HCT116 (cell line): ENCODE measurements at regions not wholly inside any gene's neighbourhood (a gene's known extent, or its start where the extent isn't known, plus 50 kb on each side); places are given as distances from the start of the nearest gene placed in this dataset.

Experiments used
- ATAC-seq: fragments of 200-7000 bp; cut with Tn5 transposase; 2 replicates; pipeline ENCODE4 v1.9.1; 2020; ENCODE audit warnings: mild to moderate bottlenecking, moderate library complexity
- BruUV-seq: library from RNA; stranded (reverse); fragments of 400-500 nt; replicated peaks from 2 replicates; lab custom pipeline; 2021; lab: Mats Ljungman, UMichigan
- CTCF ChIA-PET: fragments of 300-600 bp; sonication (Branson Sonifier 250); formaldehyde crosslinking; loops from one replicate; lab custom pipeline; 2021; ENCODE audit warnings: antibody characterized with exemption; lab: Charles Lee
- POLR2A ChIA-PET: fragments of 300-600, 350-600 bp; sonication (Branson Sonifier 250); formaldehyde crosslinking; loops from one replicate; lab custom pipeline; 2021; ENCODE audit warnings: antibody characterized with exemption; lab: Charles Lee
- RAD21 ChIA-PET, 2 experiments: fragments of 300-600 bp; sonication (Branson Sonifier 250); formaldehyde crosslinking; loops; one replicate each; lab custom pipeline; 2023; ENCODE audit warnings: low total read pairs in 2 of 2; ENCODE audit not compliant: uncharacterized antibody in 2 of 2, unreplicated experiment in 2 of 2, low non-redundant PET in 1 of 2; lab: Charles Lee
- DNase-seq: peaks from one replicate; pipeline ENCODE4 v3.0.0-alpha.2; 2010; ENCODE audit warnings: low read depth, low spot score
- H2AFZ ChIP-seq: fragments of 200-600 bp; shearing (Covaris generic), sonication (generic); 2 replicates; pipeline ENCODE4 v1.6.1; 2017; ENCODE audit warnings: low read depth, mixed run types, mixed read lengths, antibody characterized with exemption, low read length; ENCODE audit not compliant: poor library complexity, severe bottlenecking
- H3K27ac ChIP-seq: 2 replicates; pipeline ENCODE4 v1.5.1; 2012; ENCODE audit warnings: low read depth, low read length
- H3K27me3 ChIP-seq: fragments of 200-600 bp; sonication (generic); 2 replicates; pipeline ENCODE4 v1.6.1; 2016; ENCODE audit warnings: mixed run types, low read length, mixed read lengths; ENCODE audit not compliant: insufficient read depth
- H3K36me3 ChIP-seq, 2 experiments: fragments of 200-500 bp in 1 of 2; fragments of 200-600 bp in 1 of 2; sonication (Bioruptor generic) in 1 of 2; sonication (generic) in 1 of 2; 2 replicates each; pipeline versions ENCODE4 v1.5.1 to v1.6.1; 2014 to 2016; ENCODE audit warnings: low read length in 2 of 2, inconsistent platforms in 1 of 2, mixed read lengths in 1 of 2, mixed run types in 1 of 2; ENCODE audit not compliant: insufficient read depth in 2 of 2, control insufficient read depth in 1 of 2
- H3K4me1 ChIP-seq, 2 experiments: fragments of 200-600 bp in 1 of 2; sonication (generic) in 1 of 2; 2 replicates each; pipeline versions ENCODE4 v1.5.1 to v1.6.1; 2012 to 2017; ENCODE audit warnings: low read length in 2 of 2, inconsistent platforms in 1 of 2, mild to moderate bottlenecking in 1 of 2, mixed read lengths in 1 of 2, mixed run types in 1 of 2, moderate library complexity in 1 of 2; ENCODE audit not compliant: insufficient read depth in 2 of 2, control insufficient read depth in 1 of 2
- H3K4me2 ChIP-seq: fragments of 200-600 bp; sonication (generic); 2 replicates; pipeline ENCODE4 v1.6.1; 2017; ENCODE audit warnings: mixed run types, low read length, mixed read lengths
- H3K4me3 ChIP-seq, 2 experiments: fragments of 200-600 bp in 1 of 2; sonication (generic) in 1 of 2; replicated peaks in 1 of 2; 2 replicates each; pipeline ENCODE4 v1.5.1; 2011 to 2016; ENCODE audit warnings: low read length in 2 of 2, control low read depth in 1 of 2, low read depth in 1 of 2, mild to moderate bottlenecking in 1 of 2, mixed read lengths in 1 of 2, mixed run types in 1 of 2
- H3K79me2 ChIP-seq: fragments of 200-600 bp; sonication (generic); 2 replicates; pipeline ENCODE4 v1.6.1; 2017; ENCODE audit warnings: mild to moderate bottlenecking, mixed run types, low read length, moderate library complexity, mixed read lengths; ENCODE audit not compliant: insufficient read depth
- H3K9ac ChIP-seq: fragments of 200-600 bp; sonication (generic); 2 replicates; pipeline ENCODE4 v1.6.1; 2016; ENCODE audit warnings: low read length, mixed read lengths
- H3K9me2 ChIP-seq: fragments of 200-600 bp; sonication (generic), shearing (Covaris generic); 2 replicates; pipeline ENCODE4 v1.6.1; 2017; ENCODE audit warnings: mixed run types, mild to moderate bottlenecking, moderate library complexity; ENCODE audit not compliant: insufficient read depth
- H3K9me3 ChIP-seq, 2 experiments: fragments of 200-500 bp in 1 of 2; fragments of 200-600 bp in 1 of 2; sonication (Bioruptor generic) in 1 of 2; sonication (generic) in 1 of 2; 2 replicates each; pipeline ENCODE4 v1.6.1; 2014 to 2017; ENCODE audit warnings: low read length in 2 of 2, mixed read lengths in 2 of 2, inconsistent platforms in 1 of 2, low read depth in 1 of 2, mild to moderate bottlenecking in 1 of 2, mixed run types in 1 of 2, moderate library complexity in 1 of 2; ENCODE audit not compliant: control insufficient read depth in 1 of 2, insufficient read depth in 1 of 2
- H4K20me1 ChIP-seq: fragments of 200-600 bp; sonication (generic), shearing (Covaris generic); 2 replicates; pipeline ENCODE4 v1.6.1; 2017; ENCODE audit warnings: mixed run types, mild to moderate bottlenecking, moderate library complexity; ENCODE audit not compliant: insufficient read depth
- CBX3 ChIP-seq: IDR thresholded peaks from 2 replicates; pipeline ENCODE4 v1.6.1; 2012; ENCODE audit warnings: low read depth
- CEBPB ChIP-seq: IDR thresholded peaks from 2 replicates; pipeline ENCODE4 v1.6.1; 2012; ENCODE audit warnings: low read depth
- EGR1 ChIP-seq: IDR thresholded peaks from 2 replicates; pipeline ENCODE4 v1.6.1; 2012; ENCODE audit warnings: low read depth
- EZH2phosphoT487 ChIP-seq: fragments of 200-600 bp; IDR thresholded peaks from 2 replicates; pipeline ENCODE4 v1.6.1; 2018; ENCODE audit warnings: antibody characterized with exemption, borderline replicate concordance
- JUND ChIP-seq: IDR thresholded peaks from 2 replicates; pipeline ENCODE4 v1.6.1; 2012
- POLR2A ChIP-seq: IDR thresholded peaks from 2 replicates; pipeline ENCODE4 v1.7.0; 2011; ENCODE audit warnings: borderline replicate concordance; ENCODE audit not compliant: insufficient read depth, insufficient read length; ENCODE audit errors: extremely low read depth
- POLR2AphosphoS5 ChIP-seq: IDR thresholded peaks from 2 replicates; pipeline ENCODE4 v1.6.1; 2011; ENCODE audit warnings: mild to moderate bottlenecking, low read depth, low read length, moderate library complexity
- RAD21 ChIP-seq: IDR thresholded peaks from 2 replicates; pipeline ENCODE4 v1.6.1; 2012; ENCODE audit warnings: low read depth, mild to moderate bottlenecking
- SIN3A ChIP-seq: IDR thresholded peaks from 2 replicates; pipeline ENCODE4 v1.6.1; 2012; ENCODE audit warnings: low read depth
- SP1 ChIP-seq: IDR thresholded peaks from 2 replicates; pipeline ENCODE4 v1.6.1; 2012; ENCODE audit warnings: low read depth
- SRF ChIP-seq: IDR thresholded peaks from 2 replicates; pipeline ENCODE4 v1.6.1; 2012; ENCODE audit warnings: low read depth
- ZNF274 ChIP-seq: fragments of 200-500 bp; sonication (Bioruptor generic); IDR thresholded peaks from 2 replicates; pipeline ENCODE4 v1.6.1; 2014; ENCODE audit warnings: mild to moderate bottlenecking, low read depth, low read length, inconsistent platforms
- intact Hi-C: fragments of 100-400 bp; cut with micrococcal nuclease; formaldehyde crosslinking; loops from 2 replicates; pipeline ENCODE4 v1.10.0; 2022
- TF ChIP-seq, protein P1 (sequence below): IDR thresholded peaks from 2 replicates; pipeline ENCODE4 v1.6.1; 2012; ENCODE audit warnings: low read depth

DNA sequence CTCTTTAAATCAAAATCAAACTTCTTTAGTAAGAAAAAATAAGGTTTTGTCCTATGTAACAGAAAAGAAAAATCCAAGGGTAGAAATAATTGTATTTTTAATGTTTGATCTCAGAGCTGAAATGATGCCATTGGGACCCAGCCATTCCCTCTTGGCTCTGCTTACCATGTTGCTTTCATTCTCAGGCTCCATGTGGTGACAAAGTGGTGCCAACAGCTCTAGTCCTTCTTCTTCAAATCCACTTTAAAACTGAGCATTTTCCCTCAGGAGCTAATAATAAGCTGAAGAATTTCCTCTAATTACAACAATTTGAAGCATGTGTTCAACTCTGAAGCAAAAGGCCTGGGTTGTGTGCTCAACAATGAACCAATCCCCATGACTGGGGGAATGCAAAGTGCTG, 327.9 kb downstream of the EN1 start:
- CTCF ChIA-PET = no interaction called here
- Histone ChIP-seq H3K4me2 (no peak overlapping the region), H4K20me1 (no peaks in the 10 kb centered on the region), H3K36me3 (no peaks in the 10 kb centered on the region), H3K79me2 (no peaks in the 10 kb centered on the region), H3K27me3 (no peaks in the 10 kb centered on the region), H3K4me1 (no peaks in the 10 kb centered on the region), H3K9me2 (no peaks in the 10 kb centered on the region), H3K4me3 (no peak overlapping the region), H2AFZ (no peak overlapping the region), H3K27ac (no peak overlapping the region), H3K9me3 (peaks cover 0 to 10% of the 10 kb centered on the region in 2 experiments; a peak in 1 of 4 replicates), H3K9ac (no peak overlapping the region)
- POLR2A ChIA-PET = no interaction called here
- TF ChIP-seq SRF = no peak
- no peak for DNase-seq
- intact Hi-C loops = no loop called here
- RAD21 ChIA-PET = no interaction called here
- no TSS peak for BruUV-seq
- no peak for ATAC-seq

DNA sequence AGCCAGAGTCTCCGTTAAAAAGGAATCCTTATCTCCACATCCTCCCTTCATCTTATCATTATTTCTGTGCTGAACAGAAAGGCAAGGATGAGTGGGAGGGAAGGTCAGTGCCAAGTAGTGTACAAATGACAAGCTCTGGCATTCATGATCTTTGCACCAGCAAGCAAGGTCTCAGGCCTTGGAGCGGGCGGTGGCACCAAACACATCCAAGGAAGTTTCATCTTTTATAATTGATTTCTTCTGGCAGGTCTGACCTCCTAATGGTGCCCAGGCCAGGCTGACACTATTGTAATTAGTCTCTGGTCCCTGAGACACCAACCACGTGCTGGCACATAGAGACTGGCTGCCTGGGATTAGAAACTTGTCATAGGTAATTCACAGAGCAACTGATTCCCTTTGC, 336.6 kb downstream of the EN1 start:
- H3K27ac ChIP-seq = no peak overlapping the region
- no peaks in the 10 kb centered on the region for H3K79me2 ChIP-seq
- no peak overlapping the region for H3K9ac ChIP-seq
- no peak overlapping the region for H2AFZ ChIP-seq
- RAD21 ChIA-PET = no interaction called here
- H4K20me1 ChIP-seq = no peaks in the 10 kb centered on the region
- no peak overlapping the region for H3K4me2 ChIP-seq
- no peak overlapping the region for H3K4me3 ChIP-seq
- BruUV-seq = no TSS peak
- no peaks in the 10 kb centered on the region for H3K9me3 ChIP-seq
- H3K9me2 ChIP-seq = no peaks in the 10 kb centered on the region
- intact Hi-C loops = no loop called here
- POLR2A ChIA-PET = no interaction called here
- H3K36me3 ChIP-seq = no peaks in the 10 kb centered on the region
- DNase-seq (no peak), ATAC-seq (no peak)
- CTCF ChIA-PET = no interaction called here
- TF ChIP-seq POLR2AphosphoS5 = no peak
- no peak for TF ChIP-seq SIN3A
- no peak for TF ChIP-seq SP1
- TF ChIP-seq JUND = no peak
- no peak for TF ChIP-seq EGR1
- TF ChIP-seq EZH2phosphoT487 = no peak
- no peak for TF ChIP-seq CEBPB
- no peak for TF ChIP-seq ZNF274
- TF ChIP-seq, protein P1, sequence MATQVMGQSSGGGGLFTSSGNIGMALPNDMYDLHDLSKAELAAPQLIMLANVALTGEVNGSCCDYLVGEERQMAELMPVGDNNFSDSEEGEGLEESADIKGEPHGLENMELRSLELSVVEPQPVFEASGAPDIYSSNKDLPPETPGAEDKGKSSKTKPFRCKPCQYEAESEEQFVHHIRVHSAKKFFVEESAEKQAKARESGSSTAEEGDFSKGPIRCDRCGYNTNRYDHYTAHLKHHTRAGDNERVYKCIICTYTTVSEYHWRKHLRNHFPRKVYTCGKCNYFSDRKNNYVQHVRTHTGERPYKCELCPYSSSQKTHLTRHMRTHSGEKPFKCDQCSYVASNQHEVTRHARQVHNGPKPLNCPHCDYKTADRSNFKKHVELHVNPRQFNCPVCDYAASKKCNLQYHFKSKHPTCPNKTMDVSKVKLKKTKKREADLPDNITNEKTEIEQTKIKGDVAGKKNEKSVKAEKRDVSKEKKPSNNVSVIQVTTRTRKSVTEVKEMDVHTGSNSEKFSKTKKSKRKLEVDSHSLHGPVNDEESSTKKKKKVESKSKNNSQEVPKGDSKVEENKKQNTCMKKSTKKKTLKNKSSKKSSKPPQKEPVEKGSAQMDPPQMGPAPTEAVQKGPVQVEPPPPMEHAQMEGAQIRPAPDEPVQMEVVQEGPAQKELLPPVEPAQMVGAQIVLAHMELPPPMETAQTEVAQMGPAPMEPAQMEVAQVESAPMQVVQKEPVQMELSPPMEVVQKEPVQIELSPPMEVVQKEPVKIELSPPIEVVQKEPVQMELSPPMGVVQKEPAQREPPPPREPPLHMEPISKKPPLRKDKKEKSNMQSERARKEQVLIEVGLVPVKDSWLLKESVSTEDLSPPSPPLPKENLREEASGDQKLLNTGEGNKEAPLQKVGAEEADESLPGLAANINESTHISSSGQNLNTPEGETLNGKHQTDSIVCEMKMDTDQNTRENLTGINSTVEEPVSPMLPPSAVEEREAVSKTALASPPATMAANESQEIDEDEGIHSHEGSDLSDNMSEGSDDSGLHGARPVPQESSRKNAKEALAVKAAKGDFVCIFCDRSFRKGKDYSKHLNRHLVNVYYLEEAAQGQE = no peak
- TF ChIP-seq POLR2A = no peak
- no peak for TF ChIP-seq RAD21
- no peak for TF ChIP-seq CBX3
- 0 out of 2 replicates have a peak, but pooled peaks cover 5% of the 10 kb centered on the region for H3K27me3 ChIP-seq
- no peaks in the 10 kb centered on the region for H3K4me1 ChIP-seq
